PC-3 (cell line): ENCODE measurements at regions not wholly inside any gene's neighbourhood (a gene's known extent, or its start where the extent isn't known, plus 50 kb on each side); places are given as distances from the start of the nearest gene placed in this dataset.

Experiments
- ATAC-seq: fragments of 200-7000 bp; cut with Tn5 transposase; 2 replicates; pipeline ENCODE4 v1.9.1; 2020; ENCODE audit warnings: mild to moderate bottlenecking, moderate library complexity
- BruUV-seq: library from RNA; stranded (reverse); fragments of 400-500 nt; replicated peaks from 2 replicates; lab custom pipeline; 2021; lab: Mats Ljungman, UMichigan
- CTCF ChIA-PET: fragments of 300-600 bp; sonication (Branson Sonifier 250); formaldehyde crosslinking; loops from one replicate; lab custom pipeline; 2022; ENCODE audit warnings: antibody characterized with exemption; lab: Charles Lee
- POLR2A ChIA-PET: fragments of 300-600 bp; sonication (Branson Sonifier 250); formaldehyde crosslinking; loops from one replicate; lab custom pipeline; 2022; ENCODE audit warnings: antibody characterized with exemption; ENCODE audit not compliant: unreplicated experiment; lab: Charles Lee
- DNase-seq: peaks from one replicate; pipeline ENCODE4 v3.0.0-alpha.2; 2015
- H2AFZ ChIP-seq: fragments of 300-600 bp; sonication (generic); 2 replicates; pipeline ENCODE4 v1.6.0; 2016; ENCODE audit warnings: antibody characterized with exemption, low read length
- H3F3A ChIP-seq: fragments of 300-600 bp; sonication (generic); one replicate; pipeline ENCODE4 v1.6.0; 2017; ENCODE audit warnings: antibody characterized with exemption, low read length, control low read depth, mild to moderate bottlenecking; ENCODE audit not compliant: unreplicated experiment
- H3K27ac ChIP-seq: fragments of 300-600 bp; sonication (generic); 2 replicates; pipeline ENCODE4 v1.5.1; 2016; ENCODE audit warnings: mild to moderate bottlenecking, low read length
- H3K27me3 ChIP-seq: fragments of 300-600 bp; sonication (generic); 2 replicates; pipeline ENCODE4 v1.6.1; 2016; ENCODE audit warnings: low read length, mixed read lengths
- H3K36me3 ChIP-seq: fragments of 300-600 bp; sonication (generic); 2 replicates; pipeline ENCODE4 v1.6.1; 2016; ENCODE audit warnings: low read depth, mixed run types, low read length, mixed read lengths
- H3K4me1 ChIP-seq: fragments of 300-600 bp; sonication (generic); 2 replicates; pipeline ENCODE4 v1.5.1; 2016; ENCODE audit warnings: low read length; ENCODE audit not compliant: insufficient read depth
- H3K4me2 ChIP-seq: fragments of 300-600 bp; sonication (generic); 2 replicates; pipeline ENCODE4 v1.6.0; 2016; ENCODE audit warnings: low read length
- H3K4me3 ChIP-seq: fragments of 300-600 bp; sonication (generic); 2 replicates; pipeline ENCODE4 v1.5.1; 2016; ENCODE audit warnings: mild to moderate bottlenecking, low read length, mixed read lengths
- H3K79me2 ChIP-seq: fragments of 300-600 bp; sonication (generic); 2 replicates; pipeline ENCODE4 v1.6.1; 2017; ENCODE audit warnings: low read length, mixed read lengths
- H3K9ac ChIP-seq: fragments of 300-600 bp; sonication (generic); 2 replicates; pipeline ENCODE4 v1.6.0; 2016; ENCODE audit warnings: mild to moderate bottlenecking, low read length
- H3K9me2 ChIP-seq: fragments of 300-600 bp; sonication (generic); replicated peaks from 2 replicates; pipeline ENCODE4 v1.6.1; 2016; ENCODE audit warnings: mixed run types, low read length, mixed read lengths
- H3K9me3 ChIP-seq: fragments of 300-600 bp; sonication (generic); 2 replicates; pipeline ENCODE4 v1.6.1; 2016; ENCODE audit warnings: low read length, mixed read lengths
- H4K20me1 ChIP-seq: fragments of 300-600 bp; sonication (generic); 2 replicates; pipeline ENCODE4 v1.6.1; 2016; ENCODE audit warnings: low read length, mixed read lengths
- CTCF ChIP-seq: fragments of 300-600 bp; sonication (generic); conservative IDR thresholded peaks from 2 replicates; pipeline ENCODE4 v1.5.1; 2017; ENCODE audit warnings: antibody characterized with exemption, low read depth, mild to moderate bottlenecking, low read length
- EZH2 ChIP-seq: fragments of 300-600 bp; sonication (generic); IDR thresholded peaks from one replicate; pipeline ENCODE4 v1.6.1; 2017; ENCODE audit warnings: antibody characterized with exemption, mild to moderate bottlenecking, low read length; ENCODE audit not compliant: unreplicated experiment
- EZH2phosphoT487 ChIP-seq: fragments of 300-600 bp; sonication (generic); IDR thresholded peaks from 2 replicates; pipeline ENCODE4 v1.6.1; 2018; ENCODE audit warnings: mild to moderate bottlenecking, antibody characterized with exemption, low read length, borderline replicate concordance
- intact Hi-C: fragments of 100-400 bp; cut with micrococcal nuclease; formaldehyde crosslinking; loops from 2 replicates; pipeline ENCODE4 v1.9.0; 2023

- peaks cover 21% of the 10 kb centered on the region for H3K4me1 ChIP-seq
- H3K27me3 ChIP-seq = no peaks in the 10 kb centered on the region
- no TSS peak for BruUV-seq
- ATAC-seq (no peak), DNase-seq (no peak)
- H3K4me3 ChIP-seq = no peak overlapping the region
- no peak overlapping the region for H2AFZ ChIP-seq
- ChIA-PET CTCF (no interaction called here), POLR2A (no interaction called here)
- H3K36me3 ChIP-seq = no peaks in the 10 kb centered on the region
- H3K9me3 ChIP-seq = no peaks in the 10 kb centered on the region
- H3K9me2 ChIP-seq = no peaks in the 10 kb centered on the region
- no peak overlapping the region for H3K27ac ChIP-seq
- TF ChIP-seq EZH2 = no peak
- intact Hi-C loops = loop anchor here (5.0 kb wide), 1 partner anchor 163 kb away; no protein-coding TSS in a partner anchor
- H4K20me1 ChIP-seq = no peaks in the 10 kb centered on the region
- H3K79me2 ChIP-seq = no peaks in the 10 kb centered on the region
- no peak overlapping the region for H3K4me2 ChIP-seq
- H3F3A ChIP-seq = no peaks in the 10 kb centered on the region
- no peak overlapping the region for H3K9ac ChIP-seq
Measured at GRCh38 chr7:156039971-156040677, 227.9 kb upstream of the SHH start.

DNA sequence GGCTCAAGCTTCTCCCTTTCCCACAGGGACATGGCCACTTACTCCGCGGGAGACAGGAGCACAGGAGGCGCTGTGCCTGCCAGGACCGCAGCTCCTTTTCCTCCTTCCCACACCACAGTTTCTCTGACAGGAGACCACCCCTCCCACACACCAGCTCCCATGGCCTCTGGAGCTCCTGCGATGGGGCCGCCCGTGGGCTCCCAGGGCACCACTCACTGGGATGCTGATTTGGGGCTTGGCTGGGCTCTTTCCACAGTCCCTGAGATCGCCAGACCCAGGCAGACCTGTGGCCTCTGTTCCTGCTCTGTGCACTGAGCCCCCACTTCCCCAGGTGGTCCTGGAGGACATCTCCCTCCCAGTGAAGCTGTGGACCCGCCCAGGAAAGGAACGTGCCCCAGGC lies 226.9 kb upstream of the SHH start:
- Histone ChIP-seq H3K9ac (no peak overlapping the region), H3K4me1 (peaks cover 30% of the 10 kb centered on the region), H3F3A (no peaks in the 10 kb centered on the region), H2AFZ (no peak overlapping the region), H3K36me3 (no peaks in the 10 kb centered on the region), H3K27me3 (no peaks in the 10 kb centered on the region), H4K20me1 (no peaks in the 10 kb centered on the region), H3K27ac (no peak overlapping the region), H3K9me3 (no peaks in the 10 kb centered on the region), H3K4me2 (no peak overlapping the region), H3K79me2 (no peaks in the 10 kb centered on the region), H3K9me2 (no peaks in the 10 kb centered on the region), H3K4me3 (no peak overlapping the region)
- intact Hi-C loops = loop anchor here (5.0 kb wide), 1 partner anchor 162 kb away; no protein-coding TSS in a partner anchor
- DNase-seq = no peak
- ATAC-seq = no peak
- no peak for TF ChIP-seq EZH2phosphoT487
- TF ChIP-seq CTCF = no peak
- no peak for TF ChIP-seq EZH2
- no TSS peak for BruUV-seq
- ChIA-PET POLR2A (no interaction called here), CTCF (no interaction called here)

DNA sequence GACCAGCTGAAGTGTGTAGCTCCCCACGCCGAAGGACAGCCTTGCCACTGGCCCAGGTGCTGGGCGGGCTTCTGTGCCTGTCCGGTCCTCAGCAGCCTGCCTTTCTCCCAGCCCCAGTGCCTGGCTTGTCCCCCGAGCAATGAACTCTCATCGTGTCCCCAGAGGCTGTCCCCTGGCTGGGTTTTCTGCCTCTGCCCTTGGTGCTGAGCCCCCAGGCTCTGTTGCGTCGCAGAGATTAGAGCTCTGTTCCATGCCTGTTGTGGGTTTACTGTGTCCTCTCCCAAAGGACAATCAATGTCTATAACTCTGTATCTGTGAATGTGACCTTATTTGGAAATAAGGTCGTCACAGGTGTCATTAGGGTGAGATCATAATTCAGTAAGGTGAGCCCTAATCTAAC lies 226.1 kb upstream of the SHH start:
- Histone ChIP-seq H3K36me3 (no peaks in the 10 kb centered on the region), H3K4me3 (no peak overlapping the region), H3K27ac (no peak overlapping the region), H4K20me1 (no peaks in the 10 kb centered on the region), H3K79me2 (no peaks in the 10 kb centered on the region), H3K9me3 (no peaks in the 10 kb centered on the region), H3K4me2 (no peak overlapping the region), H3K9ac (no peak overlapping the region), H3K9me2 (no peaks in the 10 kb centered on the region), H3F3A (no peaks in the 10 kb centered on the region), H2AFZ (no peak overlapping the region), H3K4me1 (peaks cover 30% of the 10 kb centered on the region), H3K27me3 (no peaks in the 10 kb centered on the region)
- DNase-seq (no peak), ATAC-seq (no peak)
- TF ChIP-seq CTCF (no peak), EZH2phosphoT487 (no peak), EZH2 (no peak)
- ChIA-PET POLR2A (no interaction called here), CTCF (no interaction called here)
- intact Hi-C loops = loop anchor here (5.0 kb wide), 1 partner anchor 161 kb away; no protein-coding TSS in a partner anchor
- BruUV-seq = no TSS peak
